Tibial artery (tissue), 4 donors: ENCODE measurements at regions not wholly inside any gene's neighbourhood (a gene's known extent, or its start where the extent isn't known, plus 50 kb on each side); places are given as distances from the start of the nearest gene placed in this dataset.

Source experiments
- DNase-seq, 2 donors: peaks; one replicate each; pipeline ENCODE4 v3.0.0-alpha.2; 2019
- H3K27ac ChIP-seq, 2 donors: fragments of 200-600 bp; sonication (generic) in 1 of 2; 1 replicate in 1 of 2; 2 replicates in 1 of 2; pipeline ENCODE4 v1.5.1; 2018 to 2019; ENCODE audit warnings: mild to moderate bottlenecking in 1 of 2
- H3K27me3 ChIP-seq, 2 donors: fragments of 200-600 bp; sonication (generic) in 1 of 2; one replicate each; pipeline versions ENCODE4 v1.5.1 to v1.6.0; 2016 to 2019
- H3K36me3 ChIP-seq, 3 donors: fragments of 200-600 bp; sonication (generic) in 2 of 3; one replicate each; pipeline ENCODE4 v1.5.1; 2016 to 2019; ENCODE audit warnings: mild to moderate bottlenecking in 2 of 3
- H3K4me1 ChIP-seq, 4 donors: fragments of 200-600 bp; sonication (generic) in 2 of 4; 1 replicate in 3 of 4; 2 replicates in 1 of 4; pipeline ENCODE4 v1.5.1; 2016 to 2019
- H3K4me3 ChIP-seq, 2 donors: fragments of 200-600 bp; sonication (generic) in 1 of 2; 1 replicate in 1 of 2; 2 replicates in 1 of 2; pipeline ENCODE4 v1.5.1; 2018 to 2019; ENCODE audit warnings: mild to moderate bottlenecking in 2 of 2
- H3K9me3 ChIP-seq, 3 donors: fragments of 200-600 bp; sonication (generic) in 1 of 3; one replicate each; pipeline ENCODE4 v1.5.1; 2016 to 2019
- CTCF ChIP-seq, 2 experiments: fragments of 200-600 bp in 1 of 2; fragments of 450-650 bp in 1 of 2; IDR thresholded peaks; one replicate each; pipeline ENCODE4 v1.5.1; 2017 to 2019; ENCODE audit warnings: antibody characterized with exemption in 2 of 2, mild to moderate bottlenecking in 1 of 2, moderate library complexity in 1 of 2
- intact Hi-C: fragments of 100-400 bp; cut with DNase I; formaldehyde crosslinking; loops from one replicate; pipeline ENCODE4 v1.15.0; 2023; ENCODE audit warnings: low total_unique reads

GRCh38 chr16:59370717-59371116 lies 636.6 kb upstream of the GOT2 start:
- no peaks in the 10 kb centered on the region for H3K27me3 ChIP-seq
- H3K9me3 ChIP-seq: no peaks in the 10 kb centered on the region
- H3K27ac ChIP-seq: no peak overlapping the region
- no peaks in the 10 kb centered on the region for H3K4me1 ChIP-seq
- TF ChIP-seq CTCF (IDR thresholded peaks at IDR 0.05): no peak
- no peaks in the 10 kb centered on the region for H3K36me3 ChIP-seq
- intact Hi-C loops: no loop called here
- no peak overlapping the region for H3K4me3 ChIP-seq
- no peak for DNase-seq

GRCh38 chr16:59369523-59369922 lies 635.4 kb upstream of the GOT2 start:
- no peaks in the 10 kb centered on the region for H3K4me1 ChIP-seq
- no peak for TF ChIP-seq CTCF (IDR thresholded peaks at IDR 0.05)
- H3K9me3 ChIP-seq: no peaks in the 10 kb centered on the region
- H3K27ac ChIP-seq: no peak overlapping the region
- DNase-seq: no peak
- no peaks in the 10 kb centered on the region for H3K27me3 ChIP-seq
- H3K36me3 ChIP-seq: no peaks in the 10 kb centered on the region
- intact Hi-C loops: no loop called here
- H3K4me3 ChIP-seq: no peak overlapping the region

GRCh38 chr16:59368586-59368985 lies 634.5 kb upstream of the GOT2 start:
- no peak for TF ChIP-seq CTCF (IDR thresholded peaks at IDR 0.05)
- no peaks in the 10 kb centered on the region for H3K4me1 ChIP-seq
- H3K36me3 ChIP-seq: no peaks in the 10 kb centered on the region
- H3K9me3 ChIP-seq: no peaks in the 10 kb centered on the region
- no peak for DNase-seq
- no peak overlapping the region for H3K27ac ChIP-seq
- no peaks in the 10 kb centered on the region for H3K27me3 ChIP-seq
- no peak overlapping the region for H3K4me3 ChIP-seq
- intact Hi-C loops: no loop called here

- intact Hi-C loops: no loop called here
- H3K9me3 ChIP-seq: no peaks in the 10 kb centered on the region
Observed at GRCh38 chr16:59356709-59357108, 622.6 kb upstream of the GOT2 start.

GRCh38 chr16:59356144-59356543 lies 622.0 kb upstream of the GOT2 start:
- TF ChIP-seq CTCF (IDR thresholded peaks at IDR 0.05): no peak
- Histone ChIP-seq H3K9me3 (no peaks in the 10 kb centered on the region), H3K4me1 (no peaks in the 10 kb centered on the region), H3K36me3 (no peaks in the 10 kb centered on the region), H3K27me3 (no peaks in the 10 kb centered on the region), H3K27ac (no peak overlapping the region), H3K4me3 (no peak overlapping the region)
- intact Hi-C loops: no loop called here
- DNase-seq: no peak

More at GRCh38 chr16:59356709-59357108, 622.6 kb upstream of the GOT2 start:
- no peak for TF ChIP-seq CTCF (IDR thresholded peaks at IDR 0.05)
- Histone ChIP-seq H3K27ac (no peak overlapping the region), H3K4me1 (no peaks in the 10 kb centered on the region), H3K36me3 (no peaks in the 10 kb centered on the region), H3K27me3 (no peaks in the 10 kb centered on the region), H3K4me3 (no peak overlapping the region)
- DNase-seq: no peak

- intact Hi-C loops: no loop called here
Observed at GRCh38 chr16:59355704-59356103, 621.6 kb upstream of the GOT2 start.

More at GRCh38 chr16:59355704-59356103, 621.6 kb upstream of the GOT2 start:
- Histone ChIP-seq H3K9me3 (no peaks in the 10 kb centered on the region), H3K27me3 (no peaks in the 10 kb centered on the region), H3K27ac (no peak overlapping the region), H3K36me3 (no peaks in the 10 kb centered on the region), H3K4me1 (no peaks in the 10 kb centered on the region), H3K4me3 (no peak overlapping the region)
- no peak for TF ChIP-seq CTCF (IDR thresholded peaks at IDR 0.05)
- DNase-seq: no peak
